HUES64 (cell line): ENCODE measurements at regions not wholly inside any gene's neighbourhood (a gene's known extent, or its start where the extent isn't known, plus 50 kb on each side); places are given as distances from the start of the nearest gene placed in this dataset.
A peak's percentile ranks its signal among the peaks of the same experiment; 100 is the strongest.

Source experiments
- H3K27ac ChIP-seq: 2 replicates; pipeline ENCODE4 v1.7.0; 2013; ENCODE audit warnings: low read depth, low read length, inconsistent platforms
- H3K27me3 ChIP-seq: 2 replicates; pipeline ENCODE4 v1.6.1; 2013; ENCODE audit warnings: mild to moderate bottlenecking, low read length; ENCODE audit not compliant: insufficient read depth
- H3K36me3 ChIP-seq: 2 replicates; pipeline ENCODE4 v1.6.1; 2013; ENCODE audit warnings: mild to moderate bottlenecking, low read length; ENCODE audit not compliant: insufficient read depth
- H3K4me1 ChIP-seq: 2 replicates; pipeline ENCODE4 v1.6.1; 2013; ENCODE audit warnings: mild to moderate bottlenecking, low read length, moderate library complexity; ENCODE audit not compliant: insufficient read depth
- H3K4me3 ChIP-seq: 2 replicates; pipeline ENCODE4 v1.5.1; 2013; ENCODE audit warnings: mild to moderate bottlenecking, low read length, moderate library complexity
- H3K9ac ChIP-seq: 2 replicates; pipeline ENCODE4 v1.6.1; 2013; ENCODE audit warnings: mild to moderate bottlenecking, low read depth, low read length
- H3K9me3 ChIP-seq: 2 replicates; pipeline ENCODE4 v1.6.1; 2013; ENCODE audit warnings: low read depth, low read length; ENCODE audit not compliant: insufficient read depth
- WGBS: fragments of 150-250, 120-280 bp; methylation state at CpG from one replicate; pipeline ENCODE4 v1.1.7; 2013; ENCODE audit warnings: missing lambda C conversion rate; 5-methylcytosine and 5-hydroxymethylcytosine counted together

GRCh38 chr10:90381468-90381867 lies 476.4 kb downstream of the HTR7 start:
- 82% methylated on average over 2 of the region's 2 CpGs for WGBS
- Histone ChIP-seq H3K36me3 (no peaks in the 10 kb centered on the region), H3K9me3 (no peaks in the 10 kb centered on the region), H3K27me3 (no peaks in the 10 kb centered on the region), H3K27ac (no peak overlapping the region), H3K4me1 (peaks cover 26% of the 10 kb centered on the region), H3K4me3 (no peak overlapping the region), H3K9ac (no peak overlapping the region)

- Histone ChIP-seq H3K27me3 (no peaks in the 10 kb centered on the region), H3K36me3 (no peaks in the 10 kb centered on the region), H3K27ac (no peak overlapping the region), H3K4me1 (peaks cover 27% of the 10 kb centered on the region), H3K9ac (no peak overlapping the region), H3K9me3 (no peaks in the 10 kb centered on the region), H3K4me3 (no peak overlapping the region)
- WGBS, result 95% methylated on average over 3 of the region's 3 CpGs
These were observed 468.0 kb downstream of the HTR7 start for GRCh38 chr10:90389876-90390275.

- peaks cover 31% of the 10 kb centered on the region for H3K4me1 ChIP-seq
- no peaks in the 10 kb centered on the region for H3K36me3 ChIP-seq
- WGBS, result 36% methylated on average over 2 of the region's 2 CpGs
- H3K9me3 ChIP-seq, result no peaks in the 10 kb centered on the region
- no peaks in the 10 kb centered on the region for H3K27me3 ChIP-seq
- H3K27ac ChIP-seq, result peak overlapping the region; percentile 32; the same call in 1 of the 2 replicates
- no peak overlapping the region for H3K9ac ChIP-seq
- no peak overlapping the region for H3K4me3 ChIP-seq
These were observed 463.5 kb downstream of the HTR7 start for GRCh38 chr10:90394311-90394710.

GRCh38 chr10:90396721-90397120 lies 461.1 kb downstream of the HTR7 start:
- H3K4me3 ChIP-seq, result no peak overlapping the region
- H3K36me3 ChIP-seq, result no peaks in the 10 kb centered on the region
- H3K27ac ChIP-seq, result no peak overlapping the region
- H3K9me3 ChIP-seq, result no peaks in the 10 kb centered on the region
- no peak overlapping the region for H3K9ac ChIP-seq
- peaks cover 31% of the 10 kb centered on the region for H3K4me1 ChIP-seq
- no peaks in the 10 kb centered on the region for H3K27me3 ChIP-seq

- no peaks in the 10 kb centered on the region for H3K27me3 ChIP-seq
- H3K9me3 ChIP-seq, result no peaks in the 10 kb centered on the region
- peaks cover 20% of the 10 kb centered on the region for H3K4me1 ChIP-seq
These were observed 459.3 kb downstream of the HTR7 start for GRCh38 chr10:90398566-90398965.

GRCh38 chr10:90399782-90400181 lies 458.1 kb downstream of the HTR7 start:
- no peaks in the 10 kb centered on the region for H3K9me3 ChIP-seq
- H3K4me3 ChIP-seq, result no peak overlapping the region
- no CpG with 5 or more reads among the region's 1 CpG for WGBS
- peaks cover 9% of the 10 kb centered on the region for H3K4me1 ChIP-seq
- no peak overlapping the region for H3K9ac ChIP-seq
- H3K36me3 ChIP-seq, result no peaks in the 10 kb centered on the region
- H3K27ac ChIP-seq, result no peak overlapping the region
- H3K27me3 ChIP-seq, result no peaks in the 10 kb centered on the region

More at GRCh38 chr10:90398566-90398965, 459.3 kb downstream of the HTR7 start:
- Histone ChIP-seq H3K4me3 (no peak overlapping the region), H3K9ac (no peak overlapping the region), H3K36me3 (no peaks in the 10 kb centered on the region), H3K27ac (no peak overlapping the region)

GRCh38 chr10:90403211-90404000 lies 454.4 kb downstream of the HTR7 start:
- Histone ChIP-seq H3K27me3 (no peaks in the 10 kb centered on the region), H3K4me1 (0 out of 2 replicates have a peak, but pooled peaks cover 2% of the 10 kb centered on the region), H3K27ac (no peak overlapping the region), H3K9me3 (no peaks in the 10 kb centered on the region), H3K36me3 (no peaks in the 10 kb centered on the region), H3K4me3 (no peak overlapping the region), H3K9ac (no peak overlapping the region)
- WGBS, result 100% methylated on average over 1 of the region's 2 CpGs

GRCh38 chr10:90407131-90407530 lies 450.7 kb downstream of the HTR7 start:
- H3K27me3 ChIP-seq, result no peaks in the 10 kb centered on the region
- WGBS, result 89% methylated on average over 3 of the region's 3 CpGs
- peaks cover 3% of the 10 kb centered on the region; the same call in 1 of the 2 replicates for H3K9me3 ChIP-seq
- no peak overlapping the region for H3K9ac ChIP-seq
- H3K4me1 ChIP-seq, result 0 out of 2 replicates have a peak, but pooled peaks cover 2% of the 10 kb centered on the region
- H3K36me3 ChIP-seq, result no peaks in the 10 kb centered on the region
- no peak overlapping the region for H3K4me3 ChIP-seq
- no peak overlapping the region for H3K27ac ChIP-seq

- Histone ChIP-seq H3K4me3 (no peak overlapping the region), H3K27me3 (no peaks in the 10 kb centered on the region), H3K4me1 (peaks cover 7% of the 10 kb centered on the region; the same call in 1 of the 2 replicates), H3K27ac (no peak overlapping the region), H3K36me3 (no peaks in the 10 kb centered on the region), H3K9ac (no peak overlapping the region), H3K9me3 (peaks cover 3% of the 10 kb centered on the region; the same call in 1 of the 2 replicates)
- no CpG with 5 or more reads among the region's 2 CpGs for WGBS
These were observed 450.0 kb downstream of the HTR7 start for GRCh38 chr10:90407851-90408250.

GRCh38 chr10:90412582-90412981 lies 445.3 kb downstream of the HTR7 start:
- Histone ChIP-seq H3K27me3 (no peaks in the 10 kb centered on the region), H3K9ac (no peak overlapping the region), H3K27ac (no peak overlapping the region), H3K36me3 (no peaks in the 10 kb centered on the region), H3K9me3 (peaks cover 3% of the 10 kb centered on the region; the same call in 1 of the 2 replicates), H3K4me3 (no peak overlapping the region), H3K4me1 (peaks cover 7% of the 10 kb centered on the region; the same call in 1 of the 2 replicates)

GRCh38 chr10:90413196-90413595 lies 444.6 kb downstream of the HTR7 start:
- Histone ChIP-seq H3K9ac (no peak overlapping the region), H3K27ac (no peak overlapping the region), H3K27me3 (no peaks in the 10 kb centered on the region), H3K4me3 (no peak overlapping the region), H3K36me3 (no peaks in the 10 kb centered on the region), H3K9me3 (peaks cover 3% of the 10 kb centered on the region; the same call in 1 of the 2 replicates), H3K4me1 (peaks cover 7% of the 10 kb centered on the region; the same call in 1 of the 2 replicates)
- 95% methylated on average over 3 of the region's 3 CpGs for WGBS
